ENCODE measurements at regions not wholly inside any gene's neighbourhood (a gene's known extent, or its start where the extent isn't known, plus 50 kb on each side); places are given as distances from the start of the nearest gene placed in this dataset.

DNA sequence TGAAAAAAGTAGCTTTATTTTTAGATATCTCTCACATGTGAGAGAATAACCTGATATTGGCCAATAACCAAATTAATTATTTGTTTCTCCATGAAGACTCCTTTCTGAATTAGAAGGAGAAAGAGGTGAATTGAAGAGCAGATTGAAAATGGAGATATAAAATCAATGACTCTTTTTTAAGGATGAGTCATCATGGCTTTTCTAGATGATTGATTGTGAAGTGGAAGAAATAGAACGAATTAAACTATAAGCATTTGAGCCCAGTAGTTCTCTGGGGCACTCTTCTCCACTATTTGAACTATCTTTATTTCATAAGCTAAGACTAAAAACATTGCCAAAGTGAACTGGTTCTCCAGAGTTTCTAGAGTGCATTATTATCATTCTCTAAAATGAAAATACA, 137.2 kb upstream of the EDNRA start:
- no peak for TF ChIP-seq SP1 (IDR thresholded peaks at IDR 0.05; ENCODE audit: low read depth, low read length)
- TF ChIP-seq POLR2A (IDR thresholded peaks at IDR 0.05; ENCODE audit: control extremely low read depth in 1 of 2, low read depth in 2 of 2, low read length in 2 of 2): no peak
- TF ChIP-seq SP4 (IDR thresholded peaks at IDR 0.05; ENCODE audit: low read length): no peak
- TF ChIP-seq ZNF274 (IDR thresholded peaks at IDR 0.05; ENCODE audit: borderline replicate concordance, extremely low read depth, low read length): no peak
- TF ChIP-seq, protein P1, sequence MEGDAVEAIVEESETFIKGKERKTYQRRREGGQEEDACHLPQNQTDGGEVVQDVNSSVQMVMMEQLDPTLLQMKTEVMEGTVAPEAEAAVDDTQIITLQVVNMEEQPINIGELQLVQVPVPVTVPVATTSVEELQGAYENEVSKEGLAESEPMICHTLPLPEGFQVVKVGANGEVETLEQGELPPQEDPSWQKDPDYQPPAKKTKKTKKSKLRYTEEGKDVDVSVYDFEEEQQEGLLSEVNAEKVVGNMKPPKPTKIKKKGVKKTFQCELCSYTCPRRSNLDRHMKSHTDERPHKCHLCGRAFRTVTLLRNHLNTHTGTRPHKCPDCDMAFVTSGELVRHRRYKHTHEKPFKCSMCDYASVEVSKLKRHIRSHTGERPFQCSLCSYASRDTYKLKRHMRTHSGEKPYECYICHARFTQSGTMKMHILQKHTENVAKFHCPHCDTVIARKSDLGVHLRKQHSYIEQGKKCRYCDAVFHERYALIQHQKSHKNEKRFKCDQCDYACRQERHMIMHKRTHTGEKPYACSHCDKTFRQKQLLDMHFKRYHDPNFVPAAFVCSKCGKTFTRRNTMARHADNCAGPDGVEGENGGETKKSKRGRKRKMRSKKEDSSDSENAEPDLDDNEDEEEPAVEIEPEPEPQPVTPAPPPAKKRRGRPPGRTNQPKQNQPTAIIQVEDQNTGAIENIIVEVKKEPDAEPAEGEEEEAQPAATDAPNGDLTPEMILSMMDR (IDR thresholded peaks at IDR 0.05; ENCODE audit: control extremely low read depth in 1 of 3, insufficient read depth in 1 of 3, low read depth in 1 of 3, low read length in 3 of 3): no peak
- TF ChIP-seq RAD21 (IDR thresholded peaks at IDR 0.05 in 1 of 2, conservative IDR thresholded peaks at IDR 0.05 in 1 of 2; ENCODE audit: low read depth in 2 of 2, low read length in 2 of 2): no peak
- TF ChIP-seq, protein P2, sequence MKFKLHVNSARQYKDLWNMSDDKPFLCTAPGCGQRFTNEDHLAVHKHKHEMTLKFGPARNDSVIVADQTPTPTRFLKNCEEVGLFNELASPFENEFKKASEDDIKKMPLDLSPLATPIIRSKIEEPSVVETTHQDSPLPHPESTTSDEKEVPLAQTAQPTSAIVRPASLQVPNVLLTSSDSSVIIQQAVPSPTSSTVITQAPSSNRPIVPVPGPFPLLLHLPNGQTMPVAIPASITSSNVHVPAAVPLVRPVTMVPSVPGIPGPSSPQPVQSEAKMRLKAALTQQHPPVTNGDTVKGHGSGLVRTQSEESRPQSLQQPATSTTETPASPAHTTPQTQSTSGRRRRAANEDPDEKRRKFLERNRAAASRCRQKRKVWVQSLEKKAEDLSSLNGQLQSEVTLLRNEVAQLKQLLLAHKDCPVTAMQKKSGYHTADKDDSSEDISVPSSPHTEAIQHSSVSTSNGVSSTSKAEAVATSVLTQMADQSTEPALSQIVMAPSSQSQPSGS (IDR thresholded peaks at IDR 0.05; ENCODE audit: low read length): no peak
- TF ChIP-seq JUND (IDR thresholded peaks at IDR 0.05; ENCODE audit: low read length): no peak
- TF ChIP-seq HDAC6 (IDR thresholded peaks at IDR 0.05; ENCODE audit: low read depth, low read length): no peak
- TF ChIP-seq, protein P3, sequence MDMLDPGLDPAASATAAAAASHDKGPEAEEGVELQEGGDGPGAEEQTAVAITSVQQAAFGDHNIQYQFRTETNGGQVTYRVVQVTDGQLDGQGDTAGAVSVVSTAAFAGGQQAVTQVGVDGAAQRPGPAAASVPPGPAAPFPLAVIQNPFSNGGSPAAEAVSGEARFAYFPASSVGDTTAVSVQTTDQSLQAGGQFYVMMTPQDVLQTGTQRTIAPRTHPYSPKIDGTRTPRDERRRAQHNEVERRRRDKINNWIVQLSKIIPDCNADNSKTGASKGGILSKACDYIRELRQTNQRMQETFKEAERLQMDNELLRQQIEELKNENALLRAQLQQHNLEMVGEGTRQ (IDR thresholded peaks at IDR 0.05; ENCODE audit: low read length): no peak
- no peak for TF ChIP-seq FOSL1 (IDR thresholded peaks at IDR 0.05; ENCODE audit: insufficient read depth, low read depth, low read length)
- no peak for TF ChIP-seq EP300 (IDR thresholded peaks at IDR 0.05; ENCODE audit: borderline replicate concordance in 1 of 2, low read depth in 2 of 2, low read length in 2 of 2)
- TF ChIP-seq SIN3A (conservative IDR thresholded peaks at IDR 0.05 in 1 of 2, IDR thresholded peaks at IDR 0.05 in 1 of 2; ENCODE audit: low read depth in 1 of 2, low read length in 2 of 2): no peak
- no peak for TF ChIP-seq YY1 (IDR thresholded peaks at IDR 0.05; ENCODE audit: low read depth, low read length)
